Inferior parietal cortex (tissue), 1 donor: ENCODE measurements at regions not wholly inside any gene's neighbourhood (a gene's known extent, or its start where the extent isn't known, plus 50 kb on each side); places are given as distances from the start of the nearest gene placed in this dataset.
"Not testable (repeated sequence)": the region's sequence is repeated elsewhere in the genome, so short reads cannot be mapped to it uniquely, and the experiment has no call there.

Source experiments
- DNase-seq: peaks from one replicate; pipeline ENCODE4 v3.0.0-alpha.2; 2016; ENCODE audit errors: extremely low spot score

- peak; percentile 64 for DNase-seq
These were observed 1256.6 kb upstream of the B3GALT2 start for GRCh38 chr1:194442901-194443575.

DNA sequence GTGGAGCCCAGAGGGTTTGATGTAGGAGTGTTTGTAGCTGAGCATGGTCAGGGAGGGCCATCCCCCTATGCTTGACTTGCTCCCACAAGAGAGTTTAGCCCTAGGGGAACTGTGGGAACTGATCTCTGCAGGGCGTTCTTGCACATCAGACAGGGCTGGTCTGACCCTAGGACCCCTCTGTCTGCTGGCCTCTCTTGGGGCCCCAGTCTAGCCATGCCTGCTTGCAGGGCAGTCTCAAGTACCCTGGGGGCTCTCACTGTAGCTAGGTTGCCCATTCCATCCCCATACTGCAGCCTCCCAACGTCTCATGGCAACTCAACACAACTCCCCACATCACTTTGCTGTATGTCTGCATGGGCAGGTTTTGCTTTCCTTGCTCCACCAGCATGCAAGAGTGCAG is 1250.7 kb upstream of the B3GALT2 start:
- DNase-seq, result no peak

- no peak for DNase-seq
These were observed 1244.7 kb upstream of the B3GALT2 start for GRCh38 chr1:194431121-194431520.

DNA sequence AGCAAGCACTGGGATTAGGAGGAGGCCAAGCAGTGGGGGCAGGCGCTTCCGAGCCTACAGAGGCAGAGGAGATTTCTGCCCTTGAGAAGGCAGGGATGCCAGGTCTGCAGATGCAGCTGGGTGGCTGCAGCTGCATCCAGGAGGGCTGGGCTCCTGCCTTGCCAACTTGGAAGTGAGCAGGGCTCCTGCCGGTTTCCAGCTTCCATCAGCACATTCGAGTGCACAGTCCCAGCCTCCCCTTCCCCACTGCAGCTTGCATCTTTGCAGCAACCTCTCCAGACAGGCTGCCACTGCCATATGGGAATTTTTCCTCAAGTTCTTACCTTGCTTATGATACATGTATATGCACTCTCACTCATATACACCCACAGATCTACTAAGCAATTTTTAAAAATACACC is 1234.3 kb upstream of the B3GALT2 start:
- DNase-seq, result no peak

DNA sequence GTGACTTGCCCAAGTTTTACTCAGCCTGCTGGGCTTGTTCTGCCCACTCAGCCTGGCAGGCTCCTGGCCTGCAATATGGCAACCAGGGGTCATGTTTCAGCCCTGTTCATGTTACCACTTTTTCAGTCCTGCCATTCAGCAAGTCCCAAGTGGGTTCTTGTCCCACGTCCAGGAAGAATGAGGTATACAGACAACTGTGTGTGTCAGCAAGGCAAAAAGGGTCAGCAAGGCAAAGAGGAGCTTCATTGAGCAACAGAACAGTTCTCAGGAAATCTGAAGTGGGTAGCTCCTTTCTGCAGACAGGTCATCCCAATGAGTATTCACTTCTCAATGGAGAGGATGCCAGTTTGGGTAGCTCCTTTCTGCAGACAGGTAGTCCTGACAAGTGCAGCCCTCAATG is 1233.3 kb upstream of the B3GALT2 start:
- no peak for DNase-seq

- no peak for DNase-seq
These were observed 1224.3 kb upstream of the B3GALT2 start for GRCh38 chr1:194410756-194411155.

DNA sequence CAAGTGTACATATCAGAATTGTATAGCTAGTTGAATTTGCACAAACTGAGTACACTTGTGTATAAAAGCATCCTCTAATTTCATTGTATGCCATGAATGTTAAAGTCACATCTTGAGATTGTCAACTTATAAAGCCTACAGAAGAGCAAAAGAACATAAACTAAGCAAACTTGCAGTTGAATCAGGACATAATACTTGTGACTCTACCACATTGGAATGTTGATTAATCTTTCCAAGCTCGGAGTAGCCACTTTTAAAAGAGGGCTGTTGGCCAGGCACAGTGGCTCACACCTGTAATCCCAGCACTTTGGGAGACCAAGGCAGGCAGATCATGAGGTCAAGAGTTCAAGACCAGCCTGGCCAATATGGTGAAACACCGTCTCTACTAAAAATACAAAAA is 1220.8 kb upstream of the B3GALT2 start:
- not testable (repeated sequence) for DNase-seq

DNA sequence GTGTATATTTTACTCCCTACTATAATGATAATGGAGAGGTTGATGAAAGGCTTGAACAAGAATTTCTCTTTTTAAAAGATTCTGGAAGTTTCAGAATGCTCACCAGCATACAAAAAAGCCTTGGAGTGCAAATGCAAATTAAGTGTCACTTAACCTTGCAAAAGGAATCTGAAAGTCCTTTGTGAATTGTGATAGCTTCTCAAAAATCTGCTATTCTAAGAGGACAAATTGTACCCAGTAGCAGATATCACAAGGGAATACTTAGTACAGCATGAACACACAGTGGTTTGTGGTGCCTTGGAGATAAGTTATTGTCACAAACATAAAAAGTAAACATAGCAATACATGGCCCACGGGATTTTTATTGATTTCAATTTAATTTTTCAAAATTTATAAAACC is 1208.3 kb upstream of the B3GALT2 start:
- peak; percentile 48 for DNase-seq

GRCh38 chr1:194387531-194387930 is 1201.1 kb upstream of the B3GALT2 start:
- no peak for DNase-seq

DNA sequence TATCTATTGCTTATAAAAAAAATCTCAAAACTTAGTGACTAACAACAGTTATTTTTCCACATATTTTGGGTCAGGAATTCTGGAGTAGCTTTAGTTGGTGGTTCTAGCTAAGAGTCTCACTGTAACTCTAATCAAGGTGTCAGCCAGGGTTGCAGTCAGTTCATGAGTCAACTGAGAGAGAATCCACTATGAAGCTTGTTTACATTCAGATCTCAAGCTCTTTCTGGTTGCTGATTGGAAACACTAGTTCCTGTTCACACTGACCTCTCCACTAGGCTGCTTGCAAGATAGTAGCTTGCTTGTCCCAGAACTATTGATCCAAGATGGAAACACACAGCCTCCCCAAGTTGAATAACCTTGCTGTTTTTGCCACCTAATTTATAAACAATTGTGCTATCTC is 1192.1 kb upstream of the B3GALT2 start:
- DNase-seq, result no peak

GRCh38 chr1:194374649-194375048 is 1188.2 kb upstream of the B3GALT2 start:
- DNase-seq, result no peak

DNA sequence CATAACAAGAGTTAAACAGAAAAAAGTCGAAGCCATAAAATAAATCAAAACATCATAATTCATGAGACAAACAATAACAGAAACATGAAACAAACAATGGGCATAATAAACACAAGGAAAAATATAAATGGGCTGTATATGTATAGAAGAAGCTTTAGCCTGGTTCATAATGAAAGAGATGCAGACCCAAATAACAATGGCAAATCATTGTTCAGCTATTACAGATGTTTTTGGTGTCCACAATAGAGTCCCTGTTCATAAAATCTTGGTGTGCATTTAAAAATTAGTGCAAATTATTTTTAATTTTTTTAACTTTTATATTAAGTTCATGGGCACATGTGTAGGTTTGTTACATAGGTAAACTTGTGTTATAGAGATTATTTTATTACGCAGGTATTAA is 1185.9 kb upstream of the B3GALT2 start:
- DNase-seq, result no peak

DNA sequence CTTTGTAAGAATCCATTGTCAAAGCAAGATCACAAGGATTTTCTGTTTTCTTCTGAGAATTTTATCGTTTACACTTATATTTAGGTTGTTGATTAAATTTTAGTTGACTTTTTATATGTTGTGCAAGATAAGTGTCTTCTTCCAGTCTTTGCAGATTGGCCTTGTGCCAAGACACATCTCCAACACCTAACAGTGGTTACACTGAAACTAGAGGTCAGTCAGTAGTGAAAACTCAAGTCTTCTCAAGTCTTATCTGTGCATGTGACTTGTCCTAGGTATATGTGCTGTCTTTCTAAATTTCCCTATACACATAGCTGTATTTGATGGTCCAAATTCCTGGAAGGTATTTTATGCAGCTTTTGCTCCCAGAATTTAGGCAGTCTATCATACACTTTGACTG is 1183.2 kb upstream of the B3GALT2 start:
- DNase-seq, result no peak

DNA sequence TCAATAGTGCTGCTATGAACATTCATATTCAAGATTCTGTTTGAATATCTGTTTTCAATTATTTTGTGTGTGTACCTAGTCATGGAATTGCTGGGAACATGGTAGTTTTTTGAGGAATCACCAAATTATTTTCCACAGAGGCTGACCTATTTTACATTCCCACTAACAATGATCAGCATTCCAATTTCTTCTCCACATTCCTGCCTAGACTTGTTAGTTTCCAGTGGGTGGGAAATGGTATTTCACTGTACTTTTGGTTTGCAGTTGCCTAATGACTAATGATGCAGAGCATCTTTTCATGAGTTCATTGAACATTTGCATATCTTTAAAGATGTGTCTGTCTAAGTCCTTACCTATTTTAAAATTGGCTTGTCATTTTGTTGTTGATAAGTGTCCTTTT is 1182.6 kb upstream of the B3GALT2 start:
- no peak for DNase-seq

DNA sequence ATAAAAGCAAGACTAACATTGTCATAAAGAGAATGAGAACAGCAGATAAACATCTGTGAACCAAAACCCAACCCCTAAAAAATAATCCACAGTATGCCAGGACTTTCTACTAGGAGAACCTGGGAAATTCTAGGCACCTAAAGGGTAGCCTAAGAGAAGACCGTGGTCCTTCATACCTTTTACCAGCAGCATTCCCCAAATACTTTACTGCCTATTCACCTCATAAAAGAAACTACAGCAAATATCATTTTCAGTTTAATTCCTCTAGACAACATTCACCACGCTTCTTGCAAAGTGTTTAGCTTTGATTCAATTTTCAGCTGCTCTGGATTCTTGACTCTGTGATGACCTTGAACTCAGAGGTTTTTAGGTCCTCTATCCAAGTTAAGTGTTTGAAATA is 1180.7 kb upstream of the B3GALT2 start:
- no peak for DNase-seq

- no peak for DNase-seq
These were observed 1180.3 kb upstream of the B3GALT2 start for GRCh38 chr1:194366705-194367104.

GRCh38 chr1:194362327-194362726 is 1175.9 kb upstream of the B3GALT2 start:
- DNase-seq, result no peak

DNA sequence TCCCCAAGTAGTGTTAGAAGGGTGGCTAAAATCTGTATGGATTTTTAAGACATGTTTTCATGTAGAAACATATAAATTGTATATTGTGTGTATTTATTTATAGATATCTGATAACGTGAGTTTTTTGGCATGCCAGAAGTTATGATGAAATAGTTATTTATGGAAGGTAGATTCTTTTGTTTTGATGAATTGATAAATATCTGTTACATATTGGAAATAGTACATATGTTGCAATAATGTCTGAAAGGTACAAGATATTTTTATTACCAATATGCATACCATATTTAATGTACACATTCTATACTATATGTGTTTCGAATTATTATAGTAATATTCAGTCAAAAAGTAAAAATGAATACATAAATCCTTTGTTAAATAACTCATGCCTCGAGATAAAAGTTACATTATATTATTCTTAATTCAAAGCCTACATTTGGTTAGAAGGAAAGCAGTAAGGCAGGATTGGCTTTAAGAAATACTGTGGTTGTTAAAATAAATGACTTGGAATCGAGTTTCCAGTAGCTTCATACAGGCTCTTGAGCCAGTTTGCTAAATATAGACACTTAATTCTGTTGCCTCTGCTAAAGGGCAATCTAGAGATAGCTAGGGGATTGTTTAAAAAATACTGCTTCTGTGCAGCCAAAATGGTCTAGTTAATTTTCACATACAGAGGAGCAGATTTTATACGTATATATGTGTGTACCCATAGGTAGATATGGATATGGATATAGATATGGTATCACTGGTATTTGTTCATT is 1175.1 kb upstream of the B3GALT2 start:
- no peak for DNase-seq

- DNase-seq, result no peak
These were observed 1171.8 kb upstream of the B3GALT2 start for GRCh38 chr1:194358208-194358581.

DNA sequence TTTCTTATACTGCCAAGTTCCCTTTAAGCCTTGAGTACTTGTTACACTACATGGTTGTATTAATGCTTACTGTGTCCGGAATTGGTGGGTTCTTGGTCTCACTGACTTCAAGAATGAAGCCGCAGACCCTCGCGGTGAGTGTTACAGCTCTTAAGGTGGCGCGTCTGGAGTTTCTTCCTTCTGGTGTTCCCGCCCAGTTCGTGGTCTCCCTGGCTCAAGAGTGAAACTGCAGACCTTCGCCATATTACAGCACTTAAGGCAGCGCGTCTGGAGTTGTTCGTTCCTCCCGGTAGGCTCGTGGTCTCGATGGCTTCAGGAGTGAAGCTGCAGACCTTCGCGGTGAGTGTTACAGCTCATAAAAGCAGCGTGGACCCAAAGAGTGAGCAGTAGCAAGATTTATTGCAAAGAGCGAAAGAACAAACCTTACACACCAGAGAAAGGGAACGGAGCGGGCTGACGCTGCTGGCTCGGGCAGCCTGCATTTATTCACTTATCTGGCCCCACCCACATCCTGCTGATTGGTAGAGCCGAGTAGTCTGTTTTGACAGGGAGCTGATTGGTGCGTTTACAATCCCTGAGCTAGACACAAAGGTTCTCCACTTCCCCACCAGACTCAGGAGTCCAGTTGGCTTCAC is 1171.3 kb upstream of the B3GALT2 start:
- not testable (repeated sequence) for DNase-seq

DNA sequence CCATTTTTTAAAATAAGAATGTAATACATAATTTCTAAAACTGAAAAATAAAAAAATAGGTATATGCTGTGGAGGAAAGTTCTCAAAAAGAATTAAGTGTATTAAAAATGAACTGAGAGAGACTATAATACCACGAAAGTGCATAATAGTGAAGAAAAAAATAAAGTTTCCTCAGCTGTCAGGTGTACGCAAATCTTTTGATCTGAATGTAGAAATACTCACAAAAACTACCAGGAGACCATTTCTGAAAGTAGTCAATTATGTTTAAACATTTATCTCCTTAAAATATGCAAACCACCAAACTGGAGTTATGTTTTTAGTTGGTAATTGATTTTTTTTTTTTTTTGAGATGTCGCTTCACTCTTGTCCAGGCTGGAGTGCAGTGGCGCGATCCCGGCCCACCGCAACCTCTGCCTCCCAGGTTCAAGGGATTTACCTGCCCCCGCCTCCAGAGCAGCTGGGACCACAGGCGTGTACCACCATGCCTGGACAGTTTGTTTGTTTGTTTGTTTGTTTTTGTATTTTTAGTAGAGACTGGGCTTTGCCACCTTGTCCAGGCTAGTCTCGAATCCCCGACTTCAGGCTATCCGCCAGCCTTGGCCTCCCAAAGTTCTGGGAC is 1169.2 kb upstream of the B3GALT2 start:
- no peak for DNase-seq

- no peak for DNase-seq
These were observed 1166.7 kb upstream of the B3GALT2 start for GRCh38 chr1:194353121-194353520.

GRCh38 chr1:194347200-194347599 is 1160.8 kb upstream of the B3GALT2 start:
- DNase-seq, result no peak
